SK-N-SH (cell line): ENCODE measurements at regions not wholly inside any gene's neighbourhood (a gene's known extent, or its start where the extent isn't known, plus 50 kb on each side); places are given as distances from the start of the nearest gene placed in this dataset.

ENCODE experiments used
- CTCF ChIA-PET: fragments of 300-600, 350-600 bp; formaldehyde crosslinking; extraction: SDS; loops from one replicate; lab custom pipeline; 2021; lab: Yijun Ruan, JAX
- POLR2A ChIA-PET: fragments of 350-600 bp; sonication (Branson Sonifier 250); formaldehyde crosslinking; extraction: SDS; loops from one replicate; lab custom pipeline; 2020; ENCODE audit warnings: antibody characterized with exemption, inconsistent platforms; lab: Yijun Ruan, JAX
- DNase-seq: peaks from one replicate; pipeline ENCODE4 v3.0.0; 2012
- H2AFZ ChIP-seq: fragments of 200-600 bp; sonication (generic); 2 replicates; pipeline ENCODE4 v1.8.1; 2016; ENCODE audit warnings: antibody characterized with exemption, mild to moderate bottlenecking, low read depth
- H3F3A ChIP-seq: fragments of 200-600 bp; sonication (generic); replicated peaks from 2 replicates; pipeline ENCODE3; 2016; ENCODE audit warnings: antibody characterized with exemption, mild to moderate bottlenecking; ENCODE audit not compliant: insufficient read depth
- H3K27ac ChIP-seq, 2 experiments: fragments of 200-500 bp in 1 of 2; fragments of 200-600 bp in 1 of 2; sonication (Bioruptor generic) in 1 of 2; sonication (generic), shearing (Covaris generic) in 1 of 2; 2 replicates each; pipeline versions ENCODE4 v1.5.1 to v1.6.1; 2014 to 2016; ENCODE audit warnings: low read depth in 2 of 2, inconsistent platforms in 1 of 2, low read length in 1 of 2, mild to moderate bottlenecking in 1 of 2, mixed read lengths in 1 of 2
- H3K27me3 ChIP-seq: fragments of 200-600 bp; sonication (generic), shearing (Covaris generic); 2 replicates; pipeline ENCODE4 v1.6.1; 2016; ENCODE audit warnings: mixed run types; ENCODE audit not compliant: insufficient read depth
- H3K36me3 ChIP-seq, 2 experiments: fragments of 200-500 bp in 1 of 2; fragments of 200-600 bp in 1 of 2; sonication (Bioruptor generic) in 1 of 2; sonication (generic) in 1 of 2; replicated peaks in 1 of 2; 2 replicates each; pipeline versions ENCODE3 to v1.5.1; 2014 to 2016; ENCODE audit warnings: low read length in 1 of 2, mild to moderate bottlenecking in 1 of 2; ENCODE audit not compliant: insufficient read depth in 2 of 2, control insufficient read depth in 1 of 2
- H3K4me1 ChIP-seq, 2 experiments: fragments of 200-500 bp in 1 of 2; fragments of 200-600 bp in 1 of 2; sonication (Bioruptor generic) in 1 of 2; sonication (generic), shearing (Covaris generic) in 1 of 2; 2 replicates each; pipeline versions ENCODE4 v1.5.1 to v1.6.1; 2014 to 2016; ENCODE audit warnings: low read depth in 1 of 2, low read length in 1 of 2, mixed run types in 1 of 2; ENCODE audit not compliant: insufficient read depth in 2 of 2, control insufficient read depth in 1 of 2
- H3K4me2 ChIP-seq: fragments of 200-600 bp; sonication (generic), shearing (Covaris generic); 2 replicates; pipeline ENCODE4 v1.6.1; 2017; ENCODE audit warnings: mixed run types
- H3K4me3 ChIP-seq, 2 experiments: fragments of 200-500 bp in 1 of 2; fragments of 200-600 bp in 1 of 2; sonication (Bioruptor generic) in 1 of 2; sonication (generic), shearing (Covaris generic) in 1 of 2; 2 replicates each; pipeline versions ENCODE4 v1.5.1 to v1.8.1; 2014 to 2016; ENCODE audit warnings: low read depth in 2 of 2, inconsistent platforms in 1 of 2, low read length in 1 of 2, mild to moderate bottlenecking in 1 of 2, mixed read lengths in 1 of 2, moderate library complexity in 1 of 2
- H3K79me2 ChIP-seq: fragments of 200-600 bp; sonication (generic); 2 replicates; pipeline ENCODE4 v1.8.1; 2017; ENCODE audit warnings: mild to moderate bottlenecking; ENCODE audit not compliant: insufficient read depth
- H3K9ac ChIP-seq: fragments of 200-600 bp; sonication (generic); 2 replicates; pipeline ENCODE4 v1.6.1; 2017; ENCODE audit warnings: mixed run types
- H3K9me2 ChIP-seq: fragments of 200-600 bp; sonication (generic); 2 replicates; pipeline ENCODE4 v1.6.1; 2017; ENCODE audit warnings: mixed run types
- H3K9me3 ChIP-seq: fragments of 200-600 bp; sonication (generic); 2 replicates; pipeline ENCODE4 v1.6.1; 2017; ENCODE audit warnings: mixed run types, mild to moderate bottlenecking, moderate library complexity
- H4K20me1 ChIP-seq: fragments of 200-600 bp; sonication (generic); 2 replicates; pipeline ENCODE4 v1.6.1; 2017; ENCODE audit warnings: mild to moderate bottlenecking, mixed run types; ENCODE audit not compliant: insufficient read depth
- CHD2 ChIP-seq: fragments of 150-350 bp; IDR thresholded peaks from 2 replicates; pipeline ENCODE4 v1.6.1; 2018; ENCODE audit warnings: low read length; ENCODE audit not compliant: partially characterized antibody
- ELF1 ChIP-seq: IDR thresholded peaks from 2 replicates; pipeline ENCODE4 v1.4.0; 2012
- FOSL2 ChIP-seq: IDR thresholded peaks from 2 replicates; pipeline ENCODE4 v1.4.0; 2012; ENCODE audit warnings: low read depth, mild to moderate bottlenecking, moderate library complexity, borderline replicate concordance
- FOXM1 ChIP-seq: IDR thresholded peaks from 2 replicates; pipeline ENCODE4 v1.4.0; 2012; ENCODE audit warnings: low read depth, mild to moderate bottlenecking
- GABPA ChIP-seq: IDR thresholded peaks from 2 replicates; pipeline ENCODE4 v1.4.0; 2012; ENCODE audit warnings: low read depth, mild to moderate bottlenecking
- GATA2 ChIP-seq: sonication (generic); formaldehyde crosslinking; IDR thresholded peaks from 2 replicates; pipeline ENCODE4 v1.5.0; 2020; ENCODE audit warnings: mild to moderate bottlenecking, missing genetic modification reagents
- MAX ChIP-seq: IDR thresholded peaks from 2 replicates; pipeline ENCODE4 v1.4.0; 2012; ENCODE audit warnings: low read depth
- MXI1 ChIP-seq: IDR thresholded peaks from 2 replicates; pipeline ENCODE4 v1.6.1; 2012; ENCODE audit warnings: mild to moderate bottlenecking, low read depth, low read length, improper control_type of control experiment
- NRF1 ChIP-seq: IDR thresholded peaks from 2 replicates; pipeline ENCODE4 v1.6.1; 2012; ENCODE audit warnings: low read depth, mild to moderate bottlenecking, low read length
- REST ChIP-seq: IDR thresholded peaks from 2 replicates; pipeline ENCODE4 v1.6.1; 2012; ENCODE audit warnings: mild to moderate bottlenecking, low read depth, low read length, moderate library complexity
- RXRA ChIP-seq: IDR thresholded peaks from 2 replicates; pipeline ENCODE4 v1.4.0; 2012; ENCODE audit warnings: low read depth, mild to moderate bottlenecking, borderline replicate concordance
- WGBS: methylation state at CpG from one replicate; pipeline ENCODE4 v1.1.6; 2017; ENCODE audit warnings: low lambda C conversion rate; 5-methylcytosine and 5-hydroxymethylcytosine counted together
- TF ChIP-seq, protein P1 (sequence below): fragments of 150-350 bp; IDR thresholded peaks from 2 replicates; pipeline ENCODE4 v1.6.1; 2016; ENCODE audit warnings: mild to moderate bottlenecking, low read depth, low read length

GRCh38 chr13:112246731-112247470 lies 129.3 kb upstream of the SPACA7 start:
- H3F3A ChIP-seq, result no peaks in the 10 kb centered on the region
- H3K9ac ChIP-seq, result no peak overlapping the region
- no peaks in the 10 kb centered on the region for H3K36me3 ChIP-seq
- TF ChIP-seq FOSL2 (no peak), GATA2 (CRISPR knock-in tag) (no peak), CHD2 (no peak), FOXM1 (no peak), ELF1 (no peak)
- no peak overlapping the region for H2AFZ ChIP-seq
- H3K4me1 ChIP-seq, result no peaks in the 10 kb centered on the region
- ChIA-PET CTCF (no interaction called here), POLR2A (no interaction called here)
- no peak for DNase-seq
- H3K4me3 ChIP-seq, result no peak overlapping the region
- H3K79me2 ChIP-seq, result no peaks in the 10 kb centered on the region
- no peaks in the 10 kb centered on the region for H3K9me3 ChIP-seq
- H4K20me1 ChIP-seq, result no peaks in the 10 kb centered on the region
- no peak overlapping the region for H3K27ac ChIP-seq
- peaks cover 27% of the 10 kb centered on the region for H3K27me3 ChIP-seq
- no peaks in the 10 kb centered on the region for H3K9me2 ChIP-seq
- WGBS, result 9% methylated on average over 16 of the region's 24 CpGs
- no peak overlapping the region for H3K4me2 ChIP-seq

DNA sequence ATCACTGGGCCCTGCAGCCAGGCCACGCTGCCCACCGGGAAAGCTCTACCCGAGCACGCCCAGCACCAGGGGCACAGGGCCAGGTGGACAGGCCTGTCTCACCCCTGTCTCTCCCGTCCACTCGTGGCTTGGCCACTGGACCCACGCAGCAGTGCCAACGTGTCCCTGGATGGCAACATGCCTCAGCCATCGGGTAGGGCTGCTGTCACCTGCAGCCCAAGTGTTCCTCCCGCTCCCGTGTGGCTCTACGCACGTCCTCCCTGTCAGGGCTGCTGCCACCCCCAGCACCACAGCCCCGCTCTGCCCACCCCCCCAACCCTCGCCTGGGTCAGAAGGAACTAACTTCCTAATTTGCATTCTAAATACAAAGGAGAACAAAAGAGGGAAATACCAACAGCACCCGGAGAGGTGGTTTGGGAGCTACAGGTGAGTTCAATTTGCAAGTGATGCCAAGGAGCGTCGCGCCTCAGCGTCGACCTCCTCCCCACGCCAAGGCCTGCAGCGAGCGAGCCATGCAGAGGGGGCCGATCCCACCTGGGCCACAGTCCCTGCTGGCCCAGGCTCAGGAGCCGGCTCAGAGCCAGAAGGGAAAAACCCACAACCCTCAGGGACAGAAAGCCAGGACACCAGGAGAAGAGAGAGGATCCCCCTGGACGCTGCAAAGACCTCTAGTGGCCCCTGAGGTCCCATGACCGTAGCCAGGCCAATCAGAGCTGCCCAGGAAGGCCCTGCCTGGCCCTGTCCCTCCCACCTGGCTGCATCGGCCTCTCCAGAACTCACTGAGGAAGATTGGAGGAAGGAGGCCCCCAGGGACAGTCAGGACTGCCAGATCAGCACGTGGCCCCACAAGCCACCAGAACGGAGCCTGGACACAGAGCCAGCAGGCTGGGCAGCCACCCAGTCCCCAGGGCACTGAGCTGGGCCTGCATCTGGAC lies 128.4 kb upstream of the SPACA7 start:
- H4K20me1 ChIP-seq, result no peaks in the 10 kb centered on the region
- no peak overlapping the region for H3K27ac ChIP-seq
- H3K79me2 ChIP-seq, result no peaks in the 10 kb centered on the region
- CTCF ChIA-PET, result no interaction called here
- no peak overlapping the region for H3K4me3 ChIP-seq
- no peak overlapping the region for H2AFZ ChIP-seq
- H3K4me2 ChIP-seq, result no peak overlapping the region
- no peak overlapping the region for H3K9ac ChIP-seq
- WGBS, result 27% methylated on average over 22 of the region's 31 CpGs
- H3K27me3 ChIP-seq, result peaks cover 35% of the 10 kb centered on the region
- H3K36me3 ChIP-seq, result no peaks in the 10 kb centered on the region
- H3K4me1 ChIP-seq, result no peaks in the 10 kb centered on the region
- no peak for DNase-seq
- no peaks in the 10 kb centered on the region for H3F3A ChIP-seq
- POLR2A ChIA-PET, result no interaction called here
- H3K9me2 ChIP-seq, result no peaks in the 10 kb centered on the region
- no peaks in the 10 kb centered on the region for H3K9me3 ChIP-seq
- TF ChIP-seq CHD2 (no peak), MAX (no peak), FOSL2 (no peak)
- TF ChIP-seq, protein P1, sequence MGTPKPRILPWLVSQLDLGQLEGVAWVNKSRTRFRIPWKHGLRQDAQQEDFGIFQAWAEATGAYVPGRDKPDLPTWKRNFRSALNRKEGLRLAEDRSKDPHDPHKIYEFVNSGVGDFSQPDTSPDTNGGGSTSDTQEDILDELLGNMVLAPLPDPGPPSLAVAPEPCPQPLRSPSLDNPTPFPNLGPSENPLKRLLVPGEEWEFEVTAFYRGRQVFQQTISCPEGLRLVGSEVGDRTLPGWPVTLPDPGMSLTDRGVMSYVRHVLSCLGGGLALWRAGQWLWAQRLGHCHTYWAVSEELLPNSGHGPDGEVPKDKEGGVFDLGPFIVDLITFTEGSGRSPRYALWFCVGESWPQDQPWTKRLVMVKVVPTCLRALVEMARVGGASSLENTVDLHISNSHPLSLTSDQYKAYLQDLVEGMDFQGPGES, result no peak

DNA sequence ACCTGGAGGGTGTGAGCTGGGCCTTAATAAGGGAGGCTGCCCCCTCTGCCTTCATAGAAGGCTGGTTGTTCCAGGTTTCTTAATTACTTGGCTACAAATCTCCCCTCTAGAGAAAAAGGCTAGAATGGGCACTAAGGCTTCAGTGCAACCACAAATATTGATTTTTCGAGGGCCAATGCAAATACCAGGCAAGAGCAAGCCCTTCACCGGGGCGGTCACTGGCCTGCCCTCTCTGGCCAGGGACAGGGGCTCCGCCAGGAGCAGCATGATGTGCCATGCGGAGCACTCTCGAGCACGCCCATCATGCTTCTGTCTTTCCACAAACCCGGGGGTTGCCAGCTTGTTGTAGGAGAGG lies 127.8 kb upstream of the SPACA7 start:
- Histone ChIP-seq H3K79me2 (no peaks in the 10 kb centered on the region), H3K27ac (no peak overlapping the region), H3K36me3 (no peaks in the 10 kb centered on the region), H4K20me1 (no peaks in the 10 kb centered on the region), H3K9me2 (no peaks in the 10 kb centered on the region), H3K9ac (no peak overlapping the region), H3K9me3 (no peaks in the 10 kb centered on the region), H2AFZ (no peak overlapping the region), H3K4me2 (no peak overlapping the region), H3K4me1 (no peaks in the 10 kb centered on the region), H3K4me3 (no peak overlapping the region), H3K27me3 (peaks cover 41% of the 10 kb centered on the region), H3F3A (no peaks in the 10 kb centered on the region)
- TF ChIP-seq GABPA (no peak), NRF1 (no peak), RXRA (no peak), MXI1 (no peak), REST (no peak), MAX (no peak)
- POLR2A ChIA-PET, result no interaction called here
- CTCF ChIA-PET, result no interaction called here
- 13% methylated on average over 8 of the region's 8 CpGs for WGBS
- no peak for DNase-seq
